ENCODE measurements at regions not wholly inside any gene's neighbourhood (a gene's known extent, or its start where the extent isn't known, plus 50 kb on each side); places are given as distances from the start of the nearest gene placed in this dataset.

DNA sequence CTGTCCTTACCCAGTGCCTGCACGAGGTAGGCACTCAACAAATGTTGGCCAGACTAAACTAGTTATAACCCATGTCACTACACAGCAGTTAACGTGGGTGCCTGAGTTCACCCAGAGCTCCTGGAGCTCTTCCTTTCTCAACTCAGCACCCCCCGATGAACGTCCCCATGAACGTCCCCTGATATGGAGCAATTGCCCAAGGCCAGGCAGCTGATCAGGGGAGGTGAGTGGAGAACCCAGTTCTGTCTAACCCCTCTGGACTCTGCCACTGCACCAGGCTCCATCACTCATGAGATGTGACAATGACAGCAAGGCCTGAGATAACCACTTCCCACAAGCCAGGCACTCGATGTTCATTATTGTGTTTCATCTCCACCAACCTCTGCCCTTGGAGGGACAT lies 199.0 kb downstream of the BCL11B start:
- Histone ChIP-seq H3K9me3 (ENCODE audit: control insufficient read depth, insufficient read depth, low read length) (no peaks in the 10 kb centered on the region), H3K27me3 (ENCODE audit: control insufficient read depth, insufficient read depth, low read length) (no peaks in the 10 kb centered on the region), H3K36me3 (ENCODE audit: control insufficient read depth, insufficient read depth, low read length) (no peaks in the 10 kb centered on the region), H3K4me3 (ENCODE audit: low read length) (no peak overlapping the region), H3K4me1 (ENCODE audit: control insufficient read depth, insufficient read depth, low read length) (no peaks in the 10 kb centered on the region), H3K27ac (ENCODE audit: low read length) (no peak overlapping the region)
- WGBS (ENCODE audit: insufficient coverage) = 83% methylated on average over 6 of the region's 6 CpGs
- no peaks in the 10 kb centered on the region for H3K9me3 Mint-ChIP-seq
- H3K27ac Mint-ChIP-seq = no peak overlapping the region
- DNase-seq = no peak
- no peaks in the 10 kb centered on the region for H3K36me3 Mint-ChIP-seq
- H3K27me3 Mint-ChIP-seq (ENCODE audit: low read depth in 2 of 2) = peaks cover 0 to 6% of the 10 kb centered on the region in 2 donors
- no peak overlapping the region for H3K4me3 Mint-ChIP-seq
- TF ChIP-seq, protein P1, sequence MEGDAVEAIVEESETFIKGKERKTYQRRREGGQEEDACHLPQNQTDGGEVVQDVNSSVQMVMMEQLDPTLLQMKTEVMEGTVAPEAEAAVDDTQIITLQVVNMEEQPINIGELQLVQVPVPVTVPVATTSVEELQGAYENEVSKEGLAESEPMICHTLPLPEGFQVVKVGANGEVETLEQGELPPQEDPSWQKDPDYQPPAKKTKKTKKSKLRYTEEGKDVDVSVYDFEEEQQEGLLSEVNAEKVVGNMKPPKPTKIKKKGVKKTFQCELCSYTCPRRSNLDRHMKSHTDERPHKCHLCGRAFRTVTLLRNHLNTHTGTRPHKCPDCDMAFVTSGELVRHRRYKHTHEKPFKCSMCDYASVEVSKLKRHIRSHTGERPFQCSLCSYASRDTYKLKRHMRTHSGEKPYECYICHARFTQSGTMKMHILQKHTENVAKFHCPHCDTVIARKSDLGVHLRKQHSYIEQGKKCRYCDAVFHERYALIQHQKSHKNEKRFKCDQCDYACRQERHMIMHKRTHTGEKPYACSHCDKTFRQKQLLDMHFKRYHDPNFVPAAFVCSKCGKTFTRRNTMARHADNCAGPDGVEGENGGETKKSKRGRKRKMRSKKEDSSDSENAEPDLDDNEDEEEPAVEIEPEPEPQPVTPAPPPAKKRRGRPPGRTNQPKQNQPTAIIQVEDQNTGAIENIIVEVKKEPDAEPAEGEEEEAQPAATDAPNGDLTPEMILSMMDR (IDR thresholded peaks at IDR 0.05) = no peak
- peaks cover 8 to 11% of the 10 kb centered on the region in 2 donors for H3K4me1 Mint-ChIP-seq
- intact Hi-C loops (cut with micrococcal nuclease) = no loop called here
- ATAC-seq = no peak

DNA sequence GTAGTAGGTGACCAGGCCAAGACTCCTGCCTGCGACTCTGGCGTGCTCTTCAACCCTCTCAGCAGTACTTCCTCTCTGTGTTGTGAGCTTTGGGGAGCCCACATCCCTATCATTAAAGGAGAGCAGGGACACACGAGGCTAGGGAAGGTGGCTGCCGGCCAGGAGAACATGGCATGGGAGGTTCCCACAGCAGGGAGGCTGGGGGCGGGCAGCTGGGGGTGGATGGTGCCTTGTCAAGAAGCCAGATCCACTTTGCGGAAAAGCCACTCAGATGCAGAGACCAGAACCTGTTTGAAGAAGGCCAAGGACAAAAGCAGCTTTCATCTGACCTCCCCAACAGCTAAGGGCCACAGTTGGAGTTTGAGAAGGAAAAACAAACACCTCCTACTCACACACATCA lies 198.6 kb downstream of the BCL11B start:
- Histone ChIP-seq H3K9me3 (ENCODE audit: control insufficient read depth, insufficient read depth, low read length) (no peaks in the 10 kb centered on the region), H3K27me3 (ENCODE audit: control insufficient read depth, insufficient read depth, low read length) (no peaks in the 10 kb centered on the region), H3K4me3 (ENCODE audit: low read length) (no peak overlapping the region), H3K4me1 (ENCODE audit: control insufficient read depth, insufficient read depth, low read length) (no peaks in the 10 kb centered on the region), H3K27ac (ENCODE audit: low read length) (no peak overlapping the region), H3K36me3 (ENCODE audit: control insufficient read depth, insufficient read depth, low read length) (no peaks in the 10 kb centered on the region)
- no peak for DNase-seq
- H3K36me3 Mint-ChIP-seq = no peaks in the 10 kb centered on the region
- intact Hi-C loops (cut with micrococcal nuclease) = no loop called here
- no peaks in the 10 kb centered on the region for H3K9me3 Mint-ChIP-seq
- no peak overlapping the region for H3K4me3 Mint-ChIP-seq
- TF ChIP-seq, protein P1 (IDR thresholded peaks at IDR 0.05) = no peak
- H3K4me1 Mint-ChIP-seq = peaks cover 8 to 12% of the 10 kb centered on the region in 2 donors
- ATAC-seq = no peak
- no peak overlapping the region for H3K27ac Mint-ChIP-seq
- 85% methylated on average over 6 of the region's 6 CpGs for WGBS (ENCODE audit: insufficient coverage)
- H3K27me3 Mint-ChIP-seq (ENCODE audit: low read depth in 2 of 2) = peaks cover 0 to 6% of the 10 kb centered on the region in 2 donors

DNA sequence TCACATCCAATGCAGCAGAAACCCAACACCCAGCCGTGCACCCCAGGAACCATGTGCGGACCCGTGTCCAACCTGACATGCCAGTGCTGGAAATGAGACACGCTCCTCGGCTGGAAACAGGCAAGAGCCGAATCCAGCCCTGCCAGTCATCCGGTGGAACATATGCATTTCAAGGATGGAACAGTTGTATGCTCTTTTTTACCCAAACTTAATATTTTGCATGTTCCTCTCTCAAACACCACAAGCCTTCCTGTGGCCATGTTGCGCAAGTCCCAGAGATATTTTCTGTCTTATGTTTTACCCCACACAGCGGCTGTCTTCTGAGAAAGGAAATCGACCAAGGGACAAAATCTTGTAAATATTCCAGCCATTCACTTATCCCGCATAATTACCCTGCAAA lies 196.9 kb downstream of the BCL11B start:
- ATAC-seq = no peak
- no peak overlapping the region for H3K27ac Mint-ChIP-seq
- no peaks in the 10 kb centered on the region for H3K9me3 ChIP-seq (ENCODE audit: control insufficient read depth, insufficient read depth, low read length)
- H3K4me3 Mint-ChIP-seq = no peak overlapping the region
- H3K4me3 ChIP-seq (ENCODE audit: low read length) = no peak overlapping the region
- no peaks in the 10 kb centered on the region for H3K36me3 Mint-ChIP-seq
- H3K27me3 ChIP-seq (ENCODE audit: control insufficient read depth, insufficient read depth, low read length) = no peaks in the 10 kb centered on the region
- H3K4me1 Mint-ChIP-seq = peaks cover 8 to 17% of the 10 kb centered on the region in 2 donors
- H3K9me3 Mint-ChIP-seq = no peaks in the 10 kb centered on the region
- H3K36me3 ChIP-seq (ENCODE audit: control insufficient read depth, insufficient read depth, low read length) = no peaks in the 10 kb centered on the region
- intact Hi-C loops (cut with micrococcal nuclease) = no loop called here
- TF ChIP-seq, protein P1 (IDR thresholded peaks at IDR 0.05) = no peak
- DNase-seq = no peak
- 73% methylated on average over 11 of the region's 11 CpGs for WGBS (ENCODE audit: insufficient coverage)
- no peak overlapping the region for H3K27ac ChIP-seq (ENCODE audit: low read length)
- no peaks in the 10 kb centered on the region for H3K4me1 ChIP-seq (ENCODE audit: control insufficient read depth, insufficient read depth, low read length)
- H3K27me3 Mint-ChIP-seq (ENCODE audit: low read depth in 2 of 2) = peaks cover 0 to 9% of the 10 kb centered on the region in 2 donors

DNA sequence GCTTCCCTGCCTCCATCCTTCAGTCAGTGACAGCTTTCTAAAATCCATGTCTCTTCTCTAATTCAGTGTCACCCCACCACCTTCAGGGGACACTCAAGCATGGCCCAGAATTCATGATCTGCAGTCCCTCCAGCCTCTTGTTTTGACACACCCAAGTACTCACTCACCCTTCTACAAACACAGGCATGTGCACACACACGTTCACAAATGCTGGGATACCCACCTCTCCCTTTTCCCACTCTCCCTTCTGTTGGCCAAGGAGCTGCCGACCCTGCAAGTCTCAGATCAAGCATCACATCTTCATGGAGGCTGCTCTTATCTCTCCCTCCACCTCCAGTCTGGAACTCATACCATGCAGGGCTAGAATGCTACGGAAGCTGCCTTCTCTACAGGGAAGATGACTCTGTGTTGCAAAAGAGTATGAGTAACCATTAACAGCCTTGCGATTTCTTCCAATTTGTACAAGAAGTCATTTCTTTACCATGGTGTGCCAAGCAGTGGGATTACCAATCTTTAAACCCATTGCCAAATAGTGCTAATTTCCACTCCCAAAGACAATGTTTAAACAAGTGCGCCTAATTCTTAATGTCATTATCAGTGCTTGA lies 196.1 kb downstream of the BCL11B start:
- Mint-ChIP-seq H3K4me3 (no peak overlapping the region), H3K27ac (no peak overlapping the region)
- H3K4me3 ChIP-seq (ENCODE audit: low read length) = no peak overlapping the region

More for the DNA sequence above, 196.1 kb downstream of the BCL11B start:
- Histone ChIP-seq H3K27ac (ENCODE audit: low read length) (no peak overlapping the region), H3K4me1 (ENCODE audit: control insufficient read depth, insufficient read depth, low read length) (no peaks in the 10 kb centered on the region), H3K9me3 (ENCODE audit: control insufficient read depth, insufficient read depth, low read length) (no peaks in the 10 kb centered on the region), H3K27me3 (ENCODE audit: control insufficient read depth, insufficient read depth, low read length) (no peaks in the 10 kb centered on the region), H3K36me3 (ENCODE audit: control insufficient read depth, insufficient read depth, low read length) (no peaks in the 10 kb centered on the region)
- no peaks in the 10 kb centered on the region for H3K36me3 Mint-ChIP-seq
- 65% methylated on average over 4 of the region's 5 CpGs for WGBS (ENCODE audit: insufficient coverage)
- no peaks in the 10 kb centered on the region for H3K9me3 Mint-ChIP-seq
- TF ChIP-seq, protein P1 (IDR thresholded peaks at IDR 0.05) = no peak
- DNase-seq = no peak
- no peak for ATAC-seq
- peaks cover 0 to 9% of the 10 kb centered on the region in 2 donors for H3K27me3 Mint-ChIP-seq (ENCODE audit: low read depth in 2 of 2)
- intact Hi-C loops (cut with micrococcal nuclease) = no loop called here
- peaks cover 8 to 17% of the 10 kb centered on the region in 2 donors for H3K4me1 Mint-ChIP-seq
